Lung (tissue), 11 donors: ENCODE measurements at regions not wholly inside any gene's neighbourhood (a gene's known extent, or its start where the extent isn't known, plus 50 kb on each side); places are given as distances from the start of the nearest gene placed in this dataset.

ENCODE experiments used
- ATAC-seq: fragments of 200-7000 bp; cut with Tn5 transposase; one replicate; pipeline ENCODE4 v1.9.1; 2020; ENCODE audit warnings: moderate number of reproducible peaks; ENCODE audit not compliant: insufficient read depth, low FRiP score
- DNase-seq, 3 donors: peaks; one replicate each; pipeline ENCODE4 v3.0.0-alpha.2; 2013 to 2017
- H3K27ac ChIP-seq, 2 donors: one replicate each; pipeline ENCODE4 v1.5.1; 2013; ENCODE audit warnings: mild to moderate bottlenecking in 2 of 2, moderate library complexity in 2 of 2, control low read depth in 1 of 2, inconsistent platforms in 1 of 2, low read depth in 1 of 2, low read length in 1 of 2
- H3K27me3 ChIP-seq, 3 donors: one replicate each; pipeline ENCODE4 v1.5.1; 2013; ENCODE audit warnings: low read length in 2 of 3; ENCODE audit not compliant: control insufficient read depth in 3 of 3, insufficient read depth in 3 of 3
- H3K36me3 ChIP-seq, 4 donors: one replicate each; pipeline ENCODE4 v1.5.1; 2013; ENCODE audit warnings: low read length in 4 of 4, mild to moderate bottlenecking in 1 of 4, moderate library complexity in 1 of 4; ENCODE audit not compliant: control insufficient read depth in 4 of 4, insufficient read depth in 4 of 4
- H3K4me1 ChIP-seq, 5 donors: one replicate each; pipeline ENCODE4 v1.5.1; 2013; ENCODE audit warnings: low read length in 5 of 5, mild to moderate bottlenecking in 2 of 5, moderate library complexity in 1 of 5; ENCODE audit not compliant: control insufficient read depth in 5 of 5, insufficient read depth in 5 of 5
- H3K4me3 ChIP-seq: one replicate; pipeline ENCODE4 v1.5.1; 2013; ENCODE audit warnings: mild to moderate bottlenecking, control low read depth, moderate library complexity
- H3K9ac ChIP-seq, 2 donors: one replicate each; pipeline ENCODE4 v1.5.1; 2013; ENCODE audit warnings: low read length in 2 of 2, control low read depth in 1 of 2; ENCODE audit not compliant: insufficient read depth in 1 of 2
- H3K9me3 ChIP-seq, 4 donors: one replicate each; pipeline ENCODE4 v1.5.1; 2013; ENCODE audit warnings: low read length in 3 of 4, mild to moderate bottlenecking in 1 of 4, moderate library complexity in 1 of 4; ENCODE audit not compliant: control insufficient read depth in 4 of 4, insufficient read depth in 3 of 4
- CTCF ChIP-seq: IDR thresholded peaks from 2 replicates; pipeline ENCODE4 v1.5.1; 2012; ENCODE audit warnings: mild to moderate bottlenecking; ENCODE audit errors: control extremely low read depth, extremely low read depth
- WGBS, 2 donors: extraction: QIAGEN DNeasy Blood & Tissue Kit; methylation state at CpG; one replicate each; pipeline ENCODE4 v1.1.7; 2013; 5-methylcytosine and 5-hydroxymethylcytosine counted together
- donor health status: control.
- donor health status: control.
- donor health status: Bipolar disorder and iron deficiency.
- donor health status: healthy.
- donor health status: DM: yes; HTN: yes; CAD: no.

- H3K27me3 ChIP-seq, result peaks cover 0 to 9% (median 0%) of the 10 kb centered on the region in 3 donors
- 28 to 34% methylated on average over 5 of the region's 5 CpGs for WGBS, 2 donors
- no peak overlapping the region for H3K4me3 ChIP-seq
- no peak overlapping the region for H3K9ac ChIP-seq
- no peaks in the 10 kb centered on the region for H3K36me3 ChIP-seq
- H3K27ac ChIP-seq, result no peak overlapping the region
- DNase-seq (peak in 2 of 3 donors; percentile 5 to 19), ATAC-seq (no peak)
- no peak for TF ChIP-seq CTCF
- H3K4me1 ChIP-seq, result peaks cover 0 to 6% (median 0%) of the 10 kb centered on the region in 5 donors
- H3K9me3 ChIP-seq, result no peaks in the 10 kb centered on the region
Measured at GRCh38 chr9:34892886-34893285, 65.2 kb upstream of the PHF24 start.

GRCh38 chr9:34891386-34891785 lies 66.7 kb upstream of the PHF24 start:
- Histone ChIP-seq H3K9ac (no peak overlapping the region), H3K27ac (no peak overlapping the region), H3K9me3 (no peaks in the 10 kb centered on the region), H3K27me3 (peaks cover 0 to 9% (median 0%) of the 10 kb centered on the region in 3 donors), H3K36me3 (no peaks in the 10 kb centered on the region), H3K4me3 (no peak overlapping the region), H3K4me1 (peaks cover 0 to 6% (median 0%) of the 10 kb centered on the region in 5 donors)
- WGBS, 2 donors, result 96 to 99% methylated on average over 1 of the region's 1 CpG
- DNase-seq (no peak), ATAC-seq (no peak)
- TF ChIP-seq CTCF, result no peak

- TF ChIP-seq CTCF, result no peak
- peaks cover 0 to 2% (median 0%) of the 10 kb centered on the region in 3 donors for H3K27me3 ChIP-seq
- H3K4me1 ChIP-seq, result peaks cover 0 to 3% (median 0%) of the 10 kb centered on the region in 5 donors
- no peak overlapping the region for H3K4me3 ChIP-seq
- H3K27ac ChIP-seq, result no peak overlapping the region
- DNase-seq (no peak), ATAC-seq (no peak)
- H3K36me3 ChIP-seq, result no peaks in the 10 kb centered on the region
- no peak overlapping the region for H3K9ac ChIP-seq
- no peaks in the 10 kb centered on the region for H3K9me3 ChIP-seq
- WGBS, 2 donors, result 39 to 40% methylated on average over 2 of the region's 2 CpGs
Measured at GRCh38 chr9:34887841-34888240, 70.2 kb upstream of the PHF24 start.

- H3K4me1 ChIP-seq, result no peaks in the 10 kb centered on the region
- ATAC-seq (no peak), DNase-seq (no peak)
- no peak overlapping the region for H3K27ac ChIP-seq
- TF ChIP-seq CTCF, result no peak
- no peaks in the 10 kb centered on the region for H3K36me3 ChIP-seq
- no peaks in the 10 kb centered on the region for H3K9me3 ChIP-seq
- 52 to 74% methylated on average over 2 of the region's 2 CpGs for WGBS, 2 donors
- no peak overlapping the region for H3K9ac ChIP-seq
- H3K27me3 ChIP-seq, result no peaks in the 10 kb centered on the region
- H3K4me3 ChIP-seq, result no peak overlapping the region
Measured at GRCh38 chr9:34884747-34885189, 73.3 kb upstream of the PHF24 start.
